ENCODE measurements at regions not wholly inside any gene's neighbourhood (a gene's known extent, or its start where the extent isn't known, plus 50 kb on each side); places are given as distances from the start of the nearest gene placed in this dataset.

DNA sequence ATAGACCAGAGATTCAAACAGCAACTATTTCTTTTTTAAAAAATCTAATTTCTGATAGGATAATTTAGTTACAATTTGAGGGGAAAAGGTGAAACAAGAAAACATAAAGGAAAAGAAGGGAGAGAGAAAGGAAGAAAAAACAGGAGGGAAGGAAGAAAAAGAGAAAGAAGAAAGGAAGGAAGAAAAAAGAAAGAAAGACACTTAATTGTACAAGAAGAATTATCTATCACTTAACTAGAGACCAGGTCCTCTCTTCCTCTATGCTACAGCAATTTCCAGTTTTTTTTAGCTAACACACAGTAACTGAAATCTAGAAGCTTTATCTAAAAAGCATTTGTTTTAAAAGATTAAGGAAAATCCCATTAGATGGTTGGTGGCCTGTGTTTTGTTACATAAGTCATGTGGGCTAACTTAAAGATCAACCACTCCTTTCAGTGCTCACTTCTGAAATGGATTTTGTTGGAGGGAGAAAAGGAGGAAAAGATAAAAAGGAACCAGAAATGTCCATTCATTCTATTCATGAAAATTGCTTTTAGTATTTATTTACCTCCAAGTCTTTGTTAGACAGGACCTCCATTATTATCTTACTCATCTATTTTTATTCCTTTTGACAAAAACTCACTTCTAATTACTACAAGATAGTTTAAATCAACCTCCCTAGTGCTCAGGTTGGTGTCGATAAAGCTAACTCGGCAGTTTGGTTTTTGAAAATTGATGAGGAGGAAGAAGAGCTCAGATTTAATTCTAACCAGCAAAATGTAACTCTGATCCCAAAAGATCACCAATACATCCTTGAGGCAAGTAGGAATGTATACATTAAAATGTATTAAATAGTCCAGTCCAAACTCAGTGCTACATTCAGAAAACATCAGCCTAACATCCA is 251.5 kb upstream of the FN1 start:
- DNase-seq (ENCODE audit: low read depth): no peak

DNA sequence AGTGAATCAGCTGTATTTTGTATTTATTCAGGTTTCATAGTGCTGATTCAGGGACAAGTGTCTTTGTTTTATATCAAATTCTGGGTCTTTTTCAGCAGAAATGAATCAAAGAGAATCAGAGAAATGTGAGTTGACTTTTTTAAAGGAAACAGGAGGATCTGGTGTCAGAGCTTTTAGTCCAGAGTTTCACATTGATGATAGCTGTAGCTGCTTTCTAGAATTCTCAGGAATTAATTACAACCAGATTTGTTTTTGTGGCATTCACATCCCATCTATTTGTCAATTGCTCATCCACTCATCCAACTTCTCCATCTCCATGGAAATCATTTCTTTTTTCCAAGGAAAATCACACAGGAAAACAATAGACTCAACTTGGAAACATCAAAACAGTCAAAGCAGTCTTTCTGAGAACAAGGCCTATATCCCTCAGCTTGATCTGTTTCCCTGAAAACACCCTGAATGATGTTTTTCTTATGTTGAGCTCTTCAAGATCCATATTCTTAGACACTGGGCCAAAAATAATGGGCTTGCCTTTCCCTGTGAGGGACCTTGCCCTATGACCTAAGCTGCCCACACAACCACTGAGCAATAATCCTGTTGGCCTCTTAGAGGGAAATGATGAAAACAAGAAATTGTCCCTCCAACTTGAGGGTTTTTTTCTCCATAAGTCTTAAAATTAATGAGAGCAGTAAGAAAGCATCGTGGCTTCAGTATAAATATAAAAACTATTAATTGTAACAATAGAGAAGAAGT is 249.5 kb upstream of the FN1 start:
- DNase-seq (ENCODE audit: low read depth): no peak

DNA sequence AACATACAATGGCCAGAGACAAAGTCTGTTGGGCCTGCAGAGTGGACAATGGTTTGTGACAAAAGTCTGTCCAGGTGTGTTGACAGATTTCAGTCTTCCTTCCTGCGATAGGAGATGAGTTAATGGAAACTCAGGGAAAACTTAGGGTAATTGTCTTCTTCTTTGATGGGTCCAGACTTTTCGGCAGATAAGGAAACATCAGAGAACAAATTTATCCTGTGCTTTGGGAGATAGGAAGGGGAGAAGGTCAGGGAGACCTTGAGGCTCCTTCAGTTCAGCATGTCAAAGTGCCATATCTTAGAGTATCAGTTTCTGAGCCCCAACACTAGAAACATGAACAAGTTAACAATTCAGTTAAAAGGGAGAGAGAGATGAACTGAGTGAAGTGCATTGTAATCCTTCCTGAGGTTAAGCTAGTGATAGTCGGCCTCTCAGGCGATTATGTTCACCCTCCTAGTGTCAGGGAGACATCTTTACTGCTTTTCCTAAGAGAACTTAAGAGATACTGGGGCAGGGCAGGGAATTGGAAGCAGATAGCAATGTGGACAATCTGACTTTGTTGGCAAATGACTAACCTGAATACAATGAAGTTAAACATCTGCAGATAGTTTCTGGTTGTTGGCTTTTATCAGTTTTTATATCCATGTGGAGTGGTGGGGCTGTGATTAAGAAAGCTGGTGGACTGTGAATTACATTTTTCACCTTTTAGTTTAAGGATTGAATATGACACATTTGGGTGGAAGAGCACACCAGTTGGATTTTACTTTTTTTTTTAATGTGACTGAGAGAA is 248.8 kb upstream of the FN1 start:
- DNase-seq (ENCODE audit: low read depth): peak; percentile 78

GRCh38 chr2:215683295-215683694 is 247.4 kb upstream of the FN1 start:
- DNase-seq (ENCODE audit: low read depth): no peak

- DNase-seq (ENCODE audit: low read depth): no peak
Observed at GRCh38 chr2:215681799-215682596, 246.1 kb upstream of the FN1 start.

GRCh38 chr2:215680605-215681598 is 245.0 kb upstream of the FN1 start:
- peak; percentile 83 for DNase-seq (ENCODE audit: low read depth)

DNA sequence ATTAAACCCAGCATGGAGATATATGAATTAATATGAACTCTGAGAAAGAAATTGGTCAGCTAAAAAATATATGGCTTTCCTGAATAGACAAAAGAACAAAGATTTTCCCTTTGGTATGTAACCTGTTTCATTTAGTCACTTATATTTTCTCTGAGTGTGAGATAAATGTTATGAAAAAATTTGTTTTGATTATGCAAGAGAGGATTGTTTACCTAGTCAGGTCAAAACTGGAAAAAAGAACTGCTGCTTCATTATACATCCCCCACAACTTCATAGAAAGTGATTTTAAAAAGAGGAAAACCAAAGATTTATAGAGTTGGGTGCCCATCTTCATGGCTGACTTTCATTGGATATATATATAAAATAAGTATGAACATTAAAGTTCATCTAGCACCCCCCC is 242.2 kb upstream of the FN1 start:
- DNase-seq (ENCODE audit: low read depth): no peak

- no peak for DNase-seq (ENCODE audit: low read depth)
Observed at GRCh38 chr2:215677481-215677880, 241.6 kb upstream of the FN1 start.

DNA sequence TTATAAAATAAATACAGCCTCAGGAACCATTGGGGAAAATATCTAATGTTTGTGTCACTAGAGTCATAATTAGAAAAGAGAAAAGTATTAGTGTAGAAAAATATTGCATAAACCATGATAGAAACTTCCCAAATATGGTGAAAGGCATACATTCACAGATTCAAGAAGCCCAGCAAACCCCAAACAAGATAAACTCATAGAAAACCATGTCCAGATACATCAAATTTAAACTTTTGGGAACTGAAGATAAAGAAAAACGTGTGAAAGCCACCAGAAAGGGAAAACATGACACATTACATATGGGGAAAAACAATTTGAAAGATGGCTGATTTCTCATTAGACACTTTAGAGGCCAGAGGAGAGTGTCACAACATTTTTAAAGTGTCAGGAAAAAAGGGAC is 236.5 kb upstream of the FN1 start:
- no peak for DNase-seq (ENCODE audit: low read depth)

- no peak for DNase-seq (ENCODE audit: low read depth)
Observed at GRCh38 chr2:215671691-215672090, 235.8 kb upstream of the FN1 start.

- no peak for DNase-seq (ENCODE audit: low read depth)
Observed at GRCh38 chr2:215671244-215671643, 235.4 kb upstream of the FN1 start.

DNA sequence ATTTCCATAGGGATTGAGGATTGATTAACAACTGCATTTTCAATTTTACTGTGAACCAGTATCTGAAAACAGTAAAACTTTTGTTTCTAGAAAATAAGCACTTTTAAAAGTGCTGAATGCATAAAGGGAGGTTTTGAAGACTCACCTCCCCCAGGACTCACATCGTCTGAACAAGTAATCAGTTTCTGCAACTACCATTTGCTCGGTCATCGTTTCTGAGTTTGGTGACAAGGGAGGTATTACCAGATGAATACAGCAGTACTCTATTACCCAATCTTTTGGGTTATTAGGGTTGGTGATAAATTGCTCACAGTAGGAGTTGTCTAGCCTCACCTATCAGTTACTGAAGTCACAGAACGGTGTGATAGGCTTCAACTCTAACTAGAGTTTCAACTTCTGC is 234.5 kb upstream of the FN1 start:
- DNase-seq (ENCODE audit: low read depth): no peak

DNA sequence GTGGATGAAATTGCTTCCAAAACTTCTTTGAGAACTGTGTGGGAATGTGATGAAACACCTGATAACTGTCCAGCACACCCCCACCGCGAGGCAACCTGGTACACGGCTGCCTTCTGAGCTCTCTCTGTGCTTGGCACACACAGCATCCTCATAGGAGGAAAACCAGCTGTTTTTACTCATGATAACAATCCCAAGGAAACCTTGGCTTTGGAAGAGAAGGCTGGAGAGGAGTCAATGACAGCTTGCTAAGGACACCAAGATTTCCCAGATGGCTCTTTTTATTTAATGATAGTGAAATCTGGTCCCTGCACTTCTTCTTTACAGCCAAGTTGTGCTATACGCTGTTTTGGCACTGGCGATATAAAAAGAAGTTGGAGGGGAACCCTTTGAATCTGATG is 232.5 kb upstream of the FN1 start:
- DNase-seq (ENCODE audit: low read depth): no peak

DNA sequence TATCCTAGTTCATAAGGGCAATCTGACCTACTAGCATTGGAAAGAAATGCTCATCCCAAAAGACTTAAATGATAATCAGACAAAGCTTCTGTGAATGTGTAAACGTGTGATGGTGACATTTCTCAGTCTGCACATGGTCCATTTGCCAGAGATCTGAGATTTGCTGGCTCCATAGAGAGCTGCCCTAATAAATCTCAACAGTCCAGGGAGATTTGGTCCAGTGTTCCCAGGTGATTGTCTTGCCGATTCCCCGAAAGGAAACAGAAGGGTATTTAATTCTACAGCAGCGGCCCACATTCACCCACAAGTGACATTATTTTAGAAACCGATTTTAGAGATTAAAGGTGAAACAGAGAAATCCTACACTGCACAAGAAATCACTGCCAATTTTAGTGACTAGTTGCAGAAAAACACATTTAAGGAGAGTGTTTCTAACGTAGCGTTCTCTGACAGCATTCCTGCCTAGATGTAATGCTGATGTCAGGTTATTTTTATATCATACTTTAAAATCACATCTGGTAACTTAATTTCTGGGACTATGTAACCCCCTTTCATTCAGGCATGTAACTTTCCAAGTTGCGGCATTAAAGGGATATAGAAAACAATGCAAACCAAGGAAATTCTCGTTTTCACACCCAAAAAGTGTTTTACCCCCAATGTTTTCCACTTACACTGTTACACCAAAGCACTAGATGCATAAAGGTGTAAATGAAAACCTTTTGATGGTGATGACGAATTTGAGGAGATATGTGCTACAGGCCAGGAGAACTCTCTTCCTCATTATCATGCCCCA is 231.9 kb upstream of the FN1 start:
- DNase-seq (ENCODE audit: low read depth): no peak

DNA sequence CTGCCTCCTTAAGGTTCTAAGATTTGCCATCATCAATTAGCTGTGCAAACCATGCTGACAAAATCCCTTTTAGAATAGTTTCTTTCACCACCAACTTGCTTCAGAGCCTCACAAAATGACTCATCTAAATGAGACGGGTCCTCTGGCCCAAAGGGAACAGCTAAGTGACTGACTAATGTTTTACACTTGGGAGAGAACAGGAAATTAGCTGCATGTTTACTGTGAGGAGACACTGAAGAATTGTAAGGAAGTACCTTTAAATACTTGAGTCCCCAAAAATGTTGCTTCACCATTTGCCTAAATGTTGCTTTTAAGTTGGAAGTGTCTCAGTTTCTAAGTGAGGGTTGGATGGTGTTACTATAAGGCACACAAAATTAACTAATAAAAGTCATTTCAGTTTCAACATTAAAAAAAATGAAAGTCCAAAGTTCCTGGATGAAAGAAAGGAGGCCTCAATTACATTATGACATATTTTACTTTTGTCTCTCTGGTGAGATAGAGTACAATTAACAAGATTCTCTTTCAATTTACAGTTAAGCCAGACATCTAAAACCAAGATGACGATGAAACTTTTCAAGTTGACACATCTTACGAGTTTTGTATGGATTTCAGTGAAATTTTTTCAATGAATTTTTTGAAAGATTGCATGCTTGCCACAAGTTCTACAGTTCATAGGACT is 229.1 kb upstream of the FN1 start:
- DNase-seq (ENCODE audit: low read depth): peak; percentile 89

DNA sequence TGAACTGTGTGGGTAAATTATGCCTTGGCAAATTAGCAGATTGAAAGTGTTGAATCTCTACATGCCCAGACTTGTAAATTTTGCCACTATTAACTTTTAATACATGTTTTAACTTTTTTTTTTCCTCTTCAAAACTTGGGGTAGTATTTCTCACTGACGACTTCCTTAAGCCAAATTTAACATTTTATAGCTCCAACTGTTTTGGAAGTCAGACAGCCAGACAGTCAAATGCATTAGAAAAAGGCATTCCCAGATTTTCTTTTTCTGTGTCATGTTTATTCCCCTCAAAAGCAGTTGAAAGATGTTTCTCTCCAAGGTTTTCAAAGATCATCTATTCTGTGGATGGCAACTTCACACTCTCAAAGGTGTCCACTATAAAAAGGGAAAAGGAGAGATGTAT is 226.8 kb upstream of the FN1 start:
- no peak for DNase-seq (ENCODE audit: low read depth)

DNA sequence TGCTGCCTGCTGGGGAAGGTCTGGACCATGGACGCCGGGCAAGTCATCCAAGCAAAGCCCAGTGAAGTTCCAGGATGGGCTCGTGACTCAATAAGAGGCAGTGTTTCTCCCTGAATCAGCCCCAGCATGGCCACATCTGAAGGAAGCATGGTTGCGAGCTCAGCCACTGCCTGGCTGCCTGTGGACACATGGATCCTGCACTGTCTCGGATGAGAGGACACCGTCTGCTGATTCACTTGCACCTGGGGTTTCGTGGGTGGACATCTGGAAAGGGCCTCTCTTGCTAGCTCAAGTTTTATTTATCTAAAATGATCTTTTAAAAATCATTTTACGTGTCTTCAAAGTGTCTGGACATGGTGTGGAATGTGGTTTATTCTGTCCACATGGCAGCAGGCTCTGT is 224.8 kb upstream of the FN1 start:
- DNase-seq (ENCODE audit: low read depth): peak; percentile 62

GRCh38 chr2:215659650-215660049 is 223.8 kb upstream of the FN1 start:
- no peak for DNase-seq (ENCODE audit: low read depth)

DNA sequence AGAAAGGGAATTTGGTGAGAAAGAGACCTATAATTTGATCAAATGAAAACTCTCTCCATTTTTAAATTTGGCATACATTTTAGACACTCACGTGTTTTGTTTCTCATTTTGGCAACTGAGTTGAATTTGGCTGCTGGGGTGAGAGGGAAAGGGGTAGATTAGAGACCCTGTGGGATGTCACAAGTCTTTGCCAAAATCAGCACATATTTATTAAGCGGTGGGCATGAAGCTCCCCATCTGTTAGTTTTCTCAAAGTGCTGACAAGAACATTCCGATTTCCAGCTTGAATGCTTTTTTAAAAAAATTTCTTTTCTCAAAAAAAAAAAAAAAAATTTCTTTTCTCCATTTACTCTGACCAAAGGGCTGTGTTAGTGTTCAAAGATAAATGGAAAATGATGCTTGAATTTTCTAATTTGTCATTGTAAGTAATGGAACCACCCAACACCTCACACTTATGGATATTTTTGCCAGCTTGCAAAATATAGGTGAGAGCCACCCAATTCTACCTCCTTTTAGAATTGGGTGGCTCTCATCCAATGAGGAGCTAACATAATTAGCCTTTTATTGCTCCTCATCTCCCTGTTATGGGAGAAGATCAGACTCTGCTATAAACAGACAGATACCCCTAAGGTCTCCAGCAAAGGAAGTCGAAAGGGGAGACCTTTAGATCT is 222.9 kb upstream of the FN1 start:
- no peak for DNase-seq (ENCODE audit: low read depth)
